Cortex of kidney (tissue), 1 donor: ENCODE measurements at regions not wholly inside any gene's neighbourhood (a gene's known extent, or its start where the extent isn't known, plus 50 kb on each side); places are given as distances from the start of the nearest gene placed in this dataset.

Experiments
- DNase-seq: peaks from one replicate; lab custom pipeline; 2025; lab: John Stamatoyannopoulos, UW

DNA sequence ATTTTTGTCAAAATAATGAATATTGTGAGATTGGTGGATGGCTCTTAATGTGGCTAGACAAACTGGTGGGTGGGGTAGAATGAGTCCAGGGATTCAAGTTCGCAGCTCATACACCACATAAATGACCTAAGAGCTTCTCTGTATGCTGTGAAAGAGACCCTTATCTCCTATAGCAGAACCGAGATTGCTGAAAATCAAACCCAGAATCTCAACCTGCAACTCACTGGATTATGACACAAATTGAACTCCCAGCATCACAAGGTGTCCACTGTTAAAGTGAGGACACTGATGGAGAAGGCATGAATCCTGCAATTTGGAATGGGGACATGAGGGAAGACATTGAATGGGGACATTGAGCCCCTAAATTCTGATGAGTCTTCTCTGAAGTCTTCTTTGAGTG, 51.3 kb upstream of the CNKSR3 start:
- no peak for DNase-seq

DNA sequence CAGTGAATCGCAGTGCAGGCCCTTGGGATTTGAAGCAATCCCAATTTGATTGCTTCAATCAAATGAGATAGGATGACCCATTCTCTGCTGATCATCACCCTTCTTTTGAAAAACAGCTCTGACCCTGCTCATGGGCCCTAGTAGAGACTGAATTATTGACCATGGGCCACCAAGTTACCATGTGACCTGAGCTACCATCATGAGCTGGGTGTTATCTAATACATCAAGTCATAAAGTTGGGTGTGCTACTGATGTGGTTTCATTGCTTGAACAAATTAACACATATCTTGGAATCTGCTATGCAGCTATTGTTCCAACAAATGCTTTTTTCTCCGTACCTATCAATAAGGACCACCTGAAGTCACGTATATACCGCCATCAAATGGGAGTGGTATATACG, 54.8 kb upstream of the CNKSR3 start:
- no peak for DNase-seq

DNA sequence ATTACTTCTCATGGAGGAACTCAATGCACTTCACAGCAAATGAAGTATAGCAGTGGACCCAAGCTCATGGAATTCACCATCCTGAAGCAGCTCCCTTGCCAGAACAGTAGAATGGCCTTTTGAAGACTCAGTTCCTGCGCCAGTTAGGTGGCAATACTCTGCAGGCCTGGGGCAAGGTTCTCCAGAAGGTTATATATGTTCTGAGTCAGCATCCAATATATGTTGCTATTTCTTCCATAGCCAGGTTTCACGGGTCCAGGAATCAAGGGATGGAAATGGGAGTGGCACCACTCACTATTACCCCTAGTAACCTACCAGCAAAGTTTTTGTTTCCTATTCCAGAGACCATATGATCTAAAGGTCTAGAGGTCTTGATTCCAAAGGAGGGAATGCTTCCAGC, 56.4 kb upstream of the CNKSR3 start:
- no peak for DNase-seq

DNA sequence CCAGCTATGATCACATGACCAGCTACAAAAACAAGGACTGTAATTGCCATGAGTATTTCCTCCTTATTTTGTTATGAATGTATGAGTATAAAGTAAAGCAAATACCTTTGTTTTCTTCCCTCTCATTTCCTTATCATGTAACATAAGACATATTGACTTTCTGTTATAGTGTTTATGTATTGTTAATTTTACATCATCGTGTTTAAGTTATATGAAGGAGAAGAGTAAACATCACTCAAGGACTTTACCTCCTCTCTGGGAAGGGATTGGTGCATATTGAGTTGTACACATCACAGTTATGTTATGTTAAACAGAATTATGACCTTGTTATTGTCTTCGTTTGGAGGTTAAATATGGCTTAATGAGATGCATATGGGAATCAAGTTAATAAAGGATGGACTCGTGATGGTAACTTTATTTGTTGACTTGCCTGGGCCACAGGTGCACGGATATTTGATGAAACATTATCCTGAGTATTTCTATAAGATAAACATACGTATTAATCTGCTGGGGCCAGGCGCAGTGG, 57.3 kb upstream of the CNKSR3 start:
- DNase-seq: no peak

DNA sequence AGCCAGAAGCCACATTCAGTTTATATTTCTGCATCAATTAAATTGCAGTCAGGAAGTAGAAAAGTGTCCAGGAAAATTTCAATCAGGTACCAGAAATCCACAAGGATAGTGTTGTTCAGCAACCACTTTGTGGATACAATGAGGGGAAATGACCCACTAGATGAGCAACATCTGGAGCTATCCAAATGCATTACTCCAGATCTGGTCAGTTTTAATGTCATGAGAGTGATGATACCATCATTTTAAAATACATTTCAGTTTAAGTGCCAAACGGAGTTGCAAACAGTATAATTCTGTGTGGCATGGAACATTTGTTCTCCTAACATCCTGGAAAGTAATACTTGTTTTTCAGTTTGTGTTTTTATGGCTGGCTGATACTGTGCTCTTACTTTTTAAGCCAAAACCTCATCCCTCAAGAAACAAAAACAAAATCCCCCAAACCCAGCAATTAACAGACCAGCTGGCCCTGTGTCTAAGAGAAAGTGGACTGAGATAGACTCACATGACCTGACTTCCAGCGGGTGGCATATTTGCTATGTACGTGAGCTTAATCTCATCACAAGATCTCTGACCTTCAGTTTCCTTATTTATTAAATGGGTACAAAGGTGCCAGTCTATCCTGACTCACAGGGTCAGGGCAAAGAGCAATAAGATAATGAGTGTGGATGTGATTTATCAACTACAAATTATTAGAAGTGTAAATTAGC, 58.8 kb upstream of the CNKSR3 start:
- DNase-seq: no peak

DNA sequence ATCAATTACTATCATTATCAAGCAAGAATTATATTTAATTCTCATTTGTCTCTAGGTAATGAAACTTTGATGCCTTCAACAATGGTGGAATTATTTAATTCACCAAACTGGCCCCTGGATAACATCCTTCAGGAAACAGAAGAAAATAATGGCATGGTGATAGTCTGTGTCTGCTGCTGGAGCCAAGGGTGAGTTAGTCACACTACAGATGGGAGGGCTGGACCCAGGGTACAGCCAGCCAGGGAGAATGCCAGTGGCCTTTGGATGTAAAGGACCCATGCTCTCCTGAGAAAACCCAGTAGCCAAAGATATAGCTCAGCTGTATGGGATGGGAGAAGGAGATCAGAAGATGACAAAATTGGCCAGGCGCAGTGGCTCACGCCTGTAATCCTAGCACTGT, 60.0 kb upstream of the CNKSR3 start:
- no peak for DNase-seq

DNA sequence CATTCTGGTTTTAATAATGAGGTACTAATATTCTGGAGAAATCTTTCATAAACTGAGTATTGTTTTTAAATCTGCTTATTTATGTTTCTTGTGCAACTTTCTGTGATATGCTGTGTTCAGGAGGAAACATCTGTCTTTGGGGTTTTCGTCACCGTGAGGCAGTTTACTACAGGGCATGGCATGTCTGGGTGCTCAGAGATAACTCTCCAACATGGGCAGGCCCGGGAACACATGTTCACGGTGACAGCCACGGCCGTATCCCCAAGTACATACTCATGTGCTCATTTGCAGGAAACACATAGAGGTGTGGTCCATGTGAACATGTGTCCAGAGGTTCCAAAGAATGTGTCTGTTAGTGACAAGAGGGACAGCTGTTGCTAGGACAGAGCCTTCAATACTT, 62.1 kb upstream of the CNKSR3 start:
- no peak for DNase-seq

DNA sequence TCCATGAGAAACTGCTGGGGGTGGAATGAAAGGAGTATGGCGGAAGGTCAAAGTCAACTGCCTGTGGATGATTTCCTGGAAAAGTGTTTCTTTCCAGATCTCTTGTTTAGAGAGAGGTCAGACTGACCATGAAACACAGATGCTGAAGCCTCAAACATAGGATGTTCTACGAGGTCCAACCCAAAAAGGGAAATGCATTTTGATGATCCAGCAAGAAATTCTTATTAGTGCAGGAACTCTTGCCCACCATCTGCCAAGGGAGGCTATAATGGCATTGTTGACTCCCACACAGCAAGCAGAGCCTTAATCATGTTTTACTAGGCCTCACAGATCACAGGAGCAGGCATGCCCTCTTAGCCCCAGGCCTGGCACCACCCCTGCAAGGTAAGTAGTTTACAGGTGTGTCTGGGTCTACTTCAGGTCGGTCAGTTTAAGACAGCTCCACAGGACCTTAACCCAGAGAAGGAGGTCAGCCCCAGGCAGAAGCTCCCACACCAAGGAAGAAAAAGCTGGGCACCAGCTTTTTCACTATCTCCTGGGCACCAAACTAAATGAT, 67.6 kb upstream of the CNKSR3 start:
- DNase-seq: no peak

DNA sequence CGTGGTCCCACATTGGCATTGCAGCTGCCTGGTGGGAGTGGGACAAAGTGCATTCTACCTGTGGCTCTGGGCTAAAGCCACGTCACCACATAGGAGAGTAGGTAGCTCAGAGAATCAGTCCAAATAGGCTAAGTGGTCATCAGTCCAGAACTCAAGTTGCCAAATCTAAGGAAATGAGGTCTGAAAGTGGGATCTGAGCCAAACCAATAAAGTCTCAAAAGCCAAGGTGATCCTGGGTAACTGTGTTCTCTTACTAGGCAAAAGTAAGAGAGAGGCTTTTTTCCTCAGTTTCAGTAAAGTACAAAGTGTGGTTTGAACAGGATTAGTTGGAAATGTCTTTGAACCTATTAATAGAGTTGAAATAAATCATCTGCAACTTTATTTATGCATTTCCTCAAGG, 68.6 kb upstream of the CNKSR3 start:
- no peak for DNase-seq

DNA sequence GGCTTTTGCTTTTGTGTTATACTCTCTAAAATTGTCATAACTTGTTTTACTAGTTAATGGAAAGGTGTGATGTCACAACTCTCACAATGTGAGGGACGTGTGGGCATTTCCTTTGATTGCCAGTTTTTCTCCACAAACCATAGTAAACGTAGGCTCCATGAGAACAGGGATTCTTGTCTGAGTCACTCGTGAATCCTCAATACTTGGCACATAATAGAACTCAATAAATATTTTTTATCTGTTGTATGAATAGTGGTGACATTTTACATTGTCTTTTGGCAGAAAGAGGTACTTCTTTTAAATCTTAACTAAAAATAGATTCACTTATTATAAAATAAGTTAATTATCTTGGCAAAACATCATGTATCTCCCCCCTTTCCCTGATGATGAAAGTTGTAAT, 69.0 kb upstream of the CNKSR3 start:
- no peak for DNase-seq

DNA sequence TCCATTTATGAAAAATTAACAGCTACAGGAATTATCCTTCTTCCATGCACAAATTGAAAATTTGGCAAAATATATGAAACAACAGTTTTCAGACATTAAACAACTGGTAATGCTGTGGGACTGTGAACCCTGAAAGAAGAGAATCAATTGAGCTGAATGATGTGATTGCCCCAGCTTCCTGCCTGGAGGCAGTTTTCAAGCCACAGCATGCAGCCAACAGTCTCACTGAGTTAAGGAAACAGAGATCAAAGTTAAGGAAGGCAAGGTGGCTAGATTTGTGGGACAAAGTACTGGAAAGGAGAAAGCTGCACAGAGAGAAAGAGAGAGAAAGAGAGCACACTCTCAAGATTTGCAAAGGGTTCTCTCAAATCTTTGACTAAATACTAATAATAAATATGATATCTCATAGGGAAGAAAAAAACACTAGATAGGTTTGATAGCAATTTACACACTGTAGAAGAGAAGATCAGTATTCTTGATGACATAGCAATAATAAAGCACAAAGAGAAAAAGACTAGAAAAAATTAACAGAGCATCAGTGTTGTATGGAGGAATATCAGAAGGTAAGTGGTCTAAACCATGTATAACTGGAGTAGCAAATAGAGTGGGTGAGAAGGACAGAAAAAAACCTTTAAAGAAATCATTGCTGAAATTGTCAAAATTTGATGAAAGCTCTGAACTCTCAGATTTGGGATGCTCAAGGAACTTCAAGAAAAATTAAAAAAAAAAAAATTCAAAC, 70.1 kb upstream of the CNKSR3 start:
- DNase-seq: no peak

DNA sequence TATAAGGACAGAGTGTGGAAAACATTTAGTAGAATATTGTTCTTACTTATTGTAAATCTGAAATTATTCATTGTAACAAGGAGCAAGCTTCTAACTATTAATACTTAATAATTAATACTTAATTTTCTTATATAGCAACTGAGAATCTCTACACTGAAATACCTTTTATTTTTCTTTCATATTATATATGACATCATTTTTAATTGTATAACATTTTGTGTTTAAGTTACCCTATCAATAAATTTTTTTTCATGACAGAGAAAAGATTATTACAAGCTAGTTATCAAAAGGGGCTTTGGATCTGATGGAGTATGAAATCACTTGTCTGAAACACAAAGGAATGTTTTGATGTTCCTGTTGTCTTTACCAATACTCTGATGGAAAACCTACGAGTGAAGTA, 72.2 kb upstream of the CNKSR3 start:
- no peak for DNase-seq

DNA sequence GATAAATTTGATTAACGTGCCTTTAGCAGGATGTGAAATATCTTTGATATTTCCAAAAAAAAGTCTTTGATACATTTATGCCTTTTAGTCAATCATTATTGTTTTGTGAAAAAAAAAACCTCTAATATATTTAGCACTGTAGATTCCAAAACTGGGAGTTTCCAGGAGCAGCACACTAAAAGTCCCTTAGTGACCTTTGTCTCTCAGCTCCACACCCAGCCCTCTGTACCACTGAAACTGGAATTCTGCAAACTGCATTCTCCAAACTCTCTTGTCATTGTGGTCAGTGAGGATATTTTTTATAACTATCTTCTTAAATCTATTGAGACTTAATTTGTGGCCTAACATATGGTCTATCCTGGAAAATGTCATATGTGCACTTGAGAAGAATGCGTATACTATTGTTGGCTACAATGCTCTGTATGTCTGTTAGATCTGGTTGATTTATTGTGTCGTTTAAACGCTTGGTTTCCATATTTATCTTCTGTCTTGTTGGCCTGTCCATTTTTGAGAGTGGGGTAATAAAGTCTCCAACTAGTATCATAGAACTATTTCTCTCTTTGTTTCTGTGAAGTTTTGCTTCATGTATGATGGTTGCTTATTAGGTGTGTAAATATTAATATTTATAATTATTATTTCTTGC, 73.2 kb upstream of the CNKSR3 start:
- DNase-seq: no peak

DNA sequence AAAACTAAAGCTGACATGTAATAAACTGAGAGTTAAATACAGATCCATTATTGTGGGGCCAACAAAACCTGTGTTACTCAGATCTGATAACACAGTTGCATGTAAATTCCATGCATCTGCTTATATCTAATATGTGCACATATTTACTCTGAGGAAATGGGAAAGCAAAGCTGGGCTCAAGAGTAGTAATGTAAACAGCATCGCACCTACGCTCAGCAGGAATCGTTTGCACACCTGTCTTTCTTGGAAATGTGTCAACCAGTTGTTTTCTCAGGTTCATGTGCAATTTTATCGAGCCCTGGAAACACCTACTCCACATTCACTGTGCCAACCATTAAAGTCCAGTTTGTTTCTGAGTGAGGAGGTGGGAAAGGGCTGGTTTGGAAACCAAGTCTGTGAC, 80.3 kb upstream of the CNKSR3 start:
- no peak for DNase-seq

DNA sequence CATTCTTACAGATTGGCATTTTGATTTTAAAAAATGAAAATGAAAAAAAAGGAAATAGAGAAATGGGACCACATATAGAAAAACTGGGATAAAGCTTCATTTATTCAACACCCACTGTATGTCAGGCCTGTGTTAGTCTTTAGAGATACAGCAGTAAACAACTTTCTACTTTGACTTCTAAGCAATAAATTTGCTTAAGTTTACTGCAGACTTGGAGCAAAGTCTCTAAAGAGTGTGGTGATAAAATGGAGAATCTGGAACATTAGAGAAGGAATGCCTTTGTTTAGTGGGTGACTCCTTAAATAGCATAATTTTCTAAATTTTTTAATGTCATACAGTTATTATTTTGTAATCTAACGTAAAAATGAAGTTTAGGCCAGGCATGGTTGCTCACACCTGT, 80.7 kb upstream of the CNKSR3 start:
- no peak for DNase-seq

DNA sequence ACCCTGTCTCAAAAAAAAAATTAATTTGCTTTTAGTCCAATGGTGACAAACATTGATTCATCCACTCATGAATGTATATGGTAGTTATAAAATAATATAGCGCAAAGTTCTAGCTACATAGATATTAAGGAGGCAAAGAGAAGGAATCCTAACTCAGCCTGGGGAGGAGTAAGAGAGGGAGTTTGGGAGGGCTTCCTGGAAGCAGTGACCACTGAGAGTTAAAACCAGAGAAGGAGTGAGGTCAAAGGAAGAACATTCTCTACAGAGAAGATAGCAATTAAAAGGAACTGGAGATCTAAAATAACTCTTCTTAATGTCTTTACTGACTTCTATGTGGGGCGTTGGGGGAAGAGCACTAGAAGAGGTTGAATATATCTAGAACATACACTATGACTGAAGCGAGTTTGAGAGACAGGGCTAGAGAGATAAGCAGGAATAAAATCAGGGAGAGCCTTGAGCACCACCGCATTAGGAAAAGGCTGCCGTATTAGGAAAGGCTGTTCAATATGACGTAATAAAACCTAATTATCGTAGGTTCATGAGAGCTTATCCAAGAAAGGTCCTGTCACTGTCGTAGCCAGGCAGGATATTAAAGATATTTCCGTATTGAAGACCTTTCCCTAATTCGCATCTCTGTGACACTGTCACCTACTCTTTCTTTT, 81.8 kb upstream of the CNKSR3 start:
- DNase-seq: no peak

DNA sequence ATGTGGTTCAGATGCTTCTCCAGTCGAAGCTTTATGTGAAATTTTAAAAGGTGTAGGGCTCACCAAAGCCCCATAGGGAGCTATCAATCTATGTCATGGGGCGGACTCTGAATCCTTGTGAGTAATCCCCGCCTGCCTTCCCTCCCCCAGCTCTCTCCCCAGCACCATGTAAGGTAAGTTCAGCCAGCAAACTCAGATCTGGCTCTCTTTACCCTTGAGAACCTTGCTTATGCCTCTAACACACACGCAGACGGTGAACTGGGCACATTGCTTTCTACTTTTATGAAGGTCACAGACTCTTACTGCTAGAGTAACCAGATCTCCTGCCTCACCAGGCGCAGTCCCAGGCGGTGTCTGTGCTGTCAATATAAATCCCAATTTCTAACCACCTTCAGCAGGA, 82.6 kb upstream of the CNKSR3 start:
- no peak for DNase-seq

DNA sequence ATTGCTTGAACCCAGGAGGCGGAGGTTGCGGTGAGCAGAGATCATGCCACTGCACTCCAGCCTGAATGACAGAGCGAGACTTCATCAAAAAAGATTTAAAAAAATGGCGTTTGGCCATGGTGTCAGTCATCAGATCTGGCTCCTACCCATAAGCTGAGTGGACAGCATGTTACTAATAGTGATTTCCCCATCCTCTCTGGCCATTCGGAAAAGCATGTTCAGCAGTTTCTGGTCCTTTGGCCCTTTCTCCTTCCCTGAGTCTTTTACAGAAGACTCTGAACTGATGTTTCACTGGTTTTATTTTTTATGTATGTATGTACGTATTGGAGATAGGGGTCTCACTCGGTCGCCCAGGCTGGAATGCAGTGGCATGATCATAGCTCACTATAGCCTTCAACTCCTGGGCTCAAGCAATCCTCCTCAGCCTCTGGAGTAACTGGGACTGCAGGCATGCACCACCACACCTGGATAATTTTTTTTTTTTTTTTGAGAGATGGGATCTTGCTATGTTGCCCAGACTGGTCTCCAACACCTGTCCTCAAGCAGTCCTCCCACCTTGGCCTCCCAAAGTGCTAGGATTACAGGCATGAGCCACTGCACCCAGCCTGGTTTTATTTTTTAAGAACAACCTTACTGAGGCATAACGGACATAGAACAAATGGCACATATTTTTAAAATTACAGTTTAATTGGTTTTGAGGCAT, 84.2 kb upstream of the CNKSR3 start:
- DNase-seq: no peak

DNA sequence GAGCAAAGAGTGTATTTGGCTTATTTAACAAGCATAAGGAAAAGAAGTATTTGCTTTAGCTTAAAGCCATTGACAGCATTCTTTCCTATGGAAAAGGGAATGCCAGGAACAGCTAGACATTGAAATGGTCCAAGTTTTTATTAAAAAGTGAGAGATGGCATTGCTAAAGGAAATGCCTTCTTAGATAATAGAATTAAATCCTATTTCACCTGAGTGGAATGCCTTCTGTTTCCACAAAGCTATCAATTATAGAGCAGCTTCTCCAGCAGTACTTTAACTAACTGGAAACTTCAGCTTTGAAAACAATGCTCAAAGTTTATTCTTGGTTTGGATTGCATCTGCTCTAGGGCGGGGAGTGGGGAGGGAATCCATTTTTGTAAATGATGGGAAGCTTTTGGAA, 85.1 kb upstream of the CNKSR3 start:
- no peak for DNase-seq

DNA sequence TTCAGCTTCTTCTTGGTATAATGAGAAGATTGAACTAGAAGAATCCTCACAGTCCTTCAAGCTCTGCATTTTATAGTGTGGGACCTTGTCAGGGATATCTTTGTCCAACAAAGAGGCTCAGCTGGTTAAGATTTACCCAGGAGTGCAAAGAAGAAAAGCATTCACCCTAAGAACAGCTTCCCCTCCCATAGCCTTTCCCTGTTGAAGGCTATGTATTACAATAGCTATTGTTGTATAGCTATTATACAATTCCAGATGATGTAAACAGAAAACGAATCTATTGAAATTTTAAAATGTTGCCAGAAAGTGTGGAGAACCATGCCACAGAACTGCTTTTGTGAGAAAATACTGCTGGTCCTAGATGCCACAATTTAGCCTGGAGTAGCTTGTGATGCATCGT, 85.5 kb upstream of the CNKSR3 start:
- no peak for DNase-seq

DNA sequence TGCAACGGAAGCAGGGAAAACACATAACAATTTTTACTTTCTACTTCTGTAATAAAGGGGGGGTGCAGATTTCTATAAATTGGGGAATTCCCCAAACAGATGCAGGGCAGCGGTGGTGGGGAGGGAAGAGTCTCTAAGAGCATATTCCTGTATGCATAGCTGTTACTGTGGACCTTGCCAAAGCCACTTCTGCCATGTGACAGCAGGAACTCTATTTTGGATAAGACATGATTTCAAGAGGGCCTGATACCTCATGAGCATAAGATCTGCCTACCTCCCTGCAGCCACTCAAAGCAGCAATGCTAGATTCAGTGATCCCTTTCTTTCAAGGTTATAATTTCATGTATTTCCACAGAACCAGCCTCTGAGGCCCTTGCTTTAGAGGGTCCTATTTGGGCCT, 86.2 kb upstream of the CNKSR3 start:
- DNase-seq: no peak

DNA sequence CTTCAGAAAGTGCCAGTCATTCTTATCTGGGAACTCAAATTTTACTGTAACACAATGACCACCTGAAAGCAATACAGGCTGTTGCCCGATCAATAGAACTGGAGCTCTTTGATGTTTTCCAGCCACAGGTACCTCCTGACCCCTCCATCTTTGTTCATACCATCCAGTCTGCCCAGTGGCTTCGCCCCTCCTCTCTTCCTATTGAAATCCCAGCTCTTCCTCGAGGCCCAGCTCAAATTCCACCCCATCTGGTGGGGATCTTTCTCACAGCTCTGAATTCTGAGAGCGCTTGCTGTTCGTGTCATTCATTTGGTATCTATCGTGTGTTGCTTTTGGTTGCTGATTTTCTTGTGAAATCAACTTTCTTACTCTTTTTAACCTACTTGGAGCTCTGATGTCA, 87.9 kb upstream of the CNKSR3 start:
- no peak for DNase-seq
